SK-N-DZ (cell line): ENCODE measurements at regions not wholly inside any gene's neighbourhood (a gene's known extent, or its start where the extent isn't known, plus 50 kb on each side); places are given as distances from the start of the nearest gene placed in this dataset.
A peak's percentile ranks its signal among the peaks of the same experiment; 100 is the strongest.
"Not testable (repeated sequence)": the region's sequence is repeated elsewhere in the genome, so short reads cannot be mapped to it uniquely, and the experiment has no call there.

ENCODE experiments used
- DNase-seq: peaks from one replicate; pipeline ENCODE4 v3.0.0-alpha.2; 2015; ENCODE audit warnings: low spot score

- no peak for DNase-seq
Observed at GRCh38 chr10:45518741-45519140, 144.7 kb downstream of the ALOX5 start.

- DNase-seq: no peak
Observed at GRCh38 chr10:45515630-45516029, 141.6 kb downstream of the ALOX5 start.

DNA sequence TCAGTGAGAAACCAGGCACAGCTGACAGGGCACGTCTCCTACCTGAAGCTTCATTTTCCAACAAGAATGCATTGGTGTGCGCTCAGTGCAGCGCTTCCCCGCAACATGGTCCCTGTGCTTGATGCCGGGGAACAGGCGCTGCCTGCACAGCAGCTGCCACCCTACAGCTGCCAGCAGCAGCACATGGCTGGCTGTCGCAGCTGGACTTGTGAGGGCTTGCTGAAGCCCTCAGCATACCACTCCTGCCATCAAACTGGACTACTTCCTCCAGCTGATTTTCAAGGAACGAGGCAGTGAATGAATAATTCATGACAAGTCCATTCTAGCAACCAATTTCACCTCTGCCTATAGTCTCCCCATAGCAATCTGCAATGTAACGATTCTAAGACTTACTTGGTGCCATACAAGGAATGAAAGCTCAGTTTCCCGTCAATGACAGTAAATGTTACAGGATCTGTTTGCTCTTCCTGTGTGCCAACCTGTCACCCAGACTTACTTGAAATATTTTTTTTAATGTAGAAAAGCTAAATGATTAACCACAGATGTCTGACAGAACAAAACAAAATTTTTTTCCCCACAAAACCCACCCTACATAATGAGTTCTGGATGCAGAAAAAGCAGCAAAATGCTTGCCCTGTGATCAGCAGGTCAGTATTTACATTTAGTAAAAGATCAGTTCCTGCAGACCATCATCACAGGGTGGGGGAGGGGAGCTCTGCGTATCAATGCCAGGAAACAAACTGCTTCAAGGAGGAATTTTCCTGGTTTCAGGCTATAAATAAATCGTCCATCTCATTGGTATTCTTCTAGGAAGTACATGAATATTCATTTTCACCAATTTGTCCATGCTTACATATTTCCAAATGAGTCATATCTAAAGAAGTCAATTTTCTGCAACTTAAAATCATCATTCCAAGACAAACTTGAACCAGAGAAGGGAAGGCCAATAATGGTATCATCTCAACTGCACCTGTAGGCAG is 140.6 kb downstream of the ALOX5 start:
- peak; percentile 47 for DNase-seq

- no peak for DNase-seq
Observed at GRCh38 chr10:45513551-45513950, 139.5 kb downstream of the ALOX5 start.

GRCh38 chr10:45511926-45512325 is 137.9 kb downstream of the ALOX5 start:
- not testable (repeated sequence) for DNase-seq

GRCh38 chr10:45509491-45509890 is 135.5 kb downstream of the ALOX5 start:
- DNase-seq: no peak

DNA sequence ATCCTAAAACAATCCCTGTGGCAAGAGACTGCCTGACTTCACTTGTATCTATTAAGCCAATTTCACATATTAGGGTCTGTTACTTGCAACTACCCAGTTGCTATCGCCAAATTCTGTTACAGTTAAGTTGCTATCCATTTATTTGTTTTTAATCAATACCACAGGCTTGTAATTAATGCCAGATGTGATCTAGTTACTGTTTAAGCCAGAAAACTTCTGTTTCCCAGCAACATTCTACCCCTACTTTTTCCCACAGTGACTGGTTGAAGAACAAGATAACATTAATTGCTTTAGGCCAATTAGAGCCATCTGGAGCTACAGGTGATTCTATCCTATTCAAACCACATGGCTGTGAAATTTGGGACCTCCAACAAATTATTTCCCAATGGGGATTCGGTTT is 131.3 kb downstream of the ALOX5 start:
- DNase-seq: peak; percentile 36

DNA sequence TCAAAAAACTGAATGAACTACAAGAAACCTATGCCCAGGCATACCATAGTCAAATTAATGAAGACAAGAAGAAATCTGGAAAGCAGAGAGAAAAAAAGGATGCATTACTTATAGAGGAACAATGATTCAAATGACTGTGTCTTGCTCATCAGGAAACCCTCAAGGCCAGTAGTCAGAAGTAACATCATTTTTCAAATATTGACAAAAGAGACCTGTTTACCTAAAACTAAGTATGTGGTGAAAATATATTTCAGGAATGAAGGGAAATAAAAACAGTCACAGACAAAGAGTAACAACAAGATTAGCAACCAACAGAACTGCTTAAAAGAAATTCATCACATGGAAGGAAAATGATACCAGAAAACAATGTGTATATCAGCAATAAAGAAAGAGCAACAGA is 128.4 kb downstream of the ALOX5 start:
- DNase-seq: no peak

DNA sequence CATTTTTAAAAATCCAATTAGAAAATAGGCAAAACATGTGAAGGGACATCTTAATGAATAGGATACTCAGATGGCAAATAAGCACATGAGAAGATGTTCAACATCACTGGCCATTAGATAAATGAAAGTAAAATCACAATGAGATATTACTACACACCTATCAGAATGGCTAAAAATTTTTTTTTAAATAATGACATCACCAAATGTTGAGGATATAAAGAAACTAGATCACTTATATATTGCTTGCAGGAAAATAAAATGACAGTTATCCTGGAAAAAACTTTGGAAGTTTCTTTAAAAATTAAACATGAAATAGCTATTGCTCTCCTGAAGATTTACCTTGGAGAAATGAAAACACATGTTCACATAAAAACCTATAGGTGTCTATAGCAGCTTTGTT is 127.8 kb downstream of the ALOX5 start:
- DNase-seq: no peak

GRCh38 chr10:45500798-45501197 is 126.8 kb downstream of the ALOX5 start:
- no peak for DNase-seq

DNA sequence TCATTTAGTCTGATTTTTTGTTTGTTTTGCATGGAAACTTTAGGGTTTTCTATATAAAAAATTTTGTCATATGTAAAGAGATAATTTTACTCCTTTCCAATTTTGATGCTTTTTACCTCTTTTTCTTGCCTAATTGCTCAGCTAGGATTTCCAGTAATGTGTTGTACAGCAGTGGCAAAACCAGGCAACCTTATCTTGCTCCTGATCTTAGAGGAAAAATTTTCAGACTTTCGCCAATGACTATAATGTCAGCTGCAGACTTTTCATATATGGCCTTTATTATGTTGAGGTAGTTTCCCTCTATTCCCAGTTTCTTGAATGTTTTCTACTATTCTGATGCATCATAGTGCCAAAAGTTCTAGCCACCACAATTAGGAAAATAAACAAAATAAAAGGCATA is 126.3 kb downstream of the ALOX5 start:
- DNase-seq: no peak

GRCh38 chr10:45495438-45496152 is 121.6 kb downstream of the ALOX5 start:
- no peak for DNase-seq
